Right ventricle myocardium superior (tissue), 1 donor: ENCODE measurements at regions not wholly inside any gene's neighbourhood (a gene's known extent, or its start where the extent isn't known, plus 50 kb on each side); places are given as distances from the start of the nearest gene placed in this dataset.
A peak's percentile ranks its signal among the peaks of the same experiment; 100 is the strongest.
"Not testable (repeated sequence)": the region's sequence is repeated elsewhere in the genome, so short reads cannot be mapped to it uniquely, and the experiment has no call there.

Experiments used
- ATAC-seq: fragments of 200-7000 bp; cut with Tn5 transposase; one replicate; pipeline ENCODE4 v1.9.1; 2020; ENCODE audit warnings: mild to moderate bottlenecking; ENCODE audit not compliant: poor library complexity
- DNase-seq: peaks from one replicate; pipeline ENCODE4 v3.0.0-alpha.2; 2020
- intact Hi-C: fragments of 100-400 bp; cut with DNase I; formaldehyde crosslinking; loops from one replicate; pipeline ENCODE4 v1.11.2; 2022
- donor health status: DM: no; HTN: yes; CAD: no; lungs with severe emphysema.

- DNase-seq = no peak
- ATAC-seq = no peak
- intact Hi-C loops = no loop called here
Observed at GRCh38 chr14:37864861-37865718, 269.7 kb downstream of the TTC6 start.

GRCh38 chr14:37865719-37866549 lies 270.5 kb downstream of the TTC6 start:
- ATAC-seq (no peak), DNase-seq (no peak)
- intact Hi-C loops = no loop called here

- no peak for DNase-seq
- no peak for ATAC-seq
- intact Hi-C loops = no loop called here
Observed at GRCh38 chr14:37869633-37870032, 274.2 kb downstream of the TTC6 start.

- no peak for DNase-seq
- no peak for ATAC-seq
- intact Hi-C loops = no loop called here
Observed at GRCh38 chr14:37870170-37870569, 274.7 kb downstream of the TTC6 start.

GRCh38 chr14:37870632-37871346 lies 275.4 kb downstream of the TTC6 start:
- ATAC-seq (no peak), DNase-seq (no peak)
- intact Hi-C loops = no loop called here

- ATAC-seq, intact Hi-C loops, DNase-seq: not testable (repeated sequence)
Observed at GRCh38 chr14:37874065-37874428, 278.6 kb downstream of the TTC6 start.

GRCh38 chr14:37874429-37875109 lies 279.1 kb downstream of the TTC6 start:
- DNase-seq (peak; percentile 86), ATAC-seq (peak; percentile 94)
- intact Hi-C loops = loop anchor here (5.0 kb wide), 1 partner anchor 627 kb away; no protein-coding TSS in a partner anchor

GRCh38 chr14:37888234-37888633 lies 292.8 kb downstream of the TTC6 start:
- no peak for ATAC-seq
- no peak for DNase-seq
- intact Hi-C loops = no loop called here

- DNase-seq (peak; percentile 44), ATAC-seq (peak; percentile 43)
- intact Hi-C loops = no loop called here
Observed at GRCh38 chr14:37889087-37889486, 293.7 kb downstream of the TTC6 start.

- ATAC-seq (no peak), DNase-seq (no peak)
- intact Hi-C loops = no loop called here
Observed at GRCh38 chr14:37890095-37890494, 294.7 kb downstream of the TTC6 start.

- ATAC-seq = not testable (repeated sequence)
Observed at GRCh38 chr14:37891500-37891899, 296.1 kb downstream of the TTC6 start.

GRCh38 chr14:37894463-37894862 lies 299.0 kb downstream of the TTC6 start:
- ATAC-seq = no peak

More at GRCh38 chr14:37891500-37891899, 296.1 kb downstream of the TTC6 start:
- intact Hi-C loops, DNase-seq: not testable (repeated sequence)

GRCh38 chr14:37899365-37899764 lies 303.9 kb downstream of the TTC6 start:
- intact Hi-C loops = no loop called here
- ATAC-seq (no peak), DNase-seq (no peak)

More at GRCh38 chr14:37894463-37894862, 299.0 kb downstream of the TTC6 start:
- no peak for DNase-seq
- intact Hi-C loops = no loop called here

GRCh38 chr14:37900561-37900960 lies 305.1 kb downstream of the TTC6 start:
- intact Hi-C loops = loop anchor here (10.0 kb wide), 1 partner anchor 964 kb away; no protein-coding TSS in a partner anchor
- ATAC-seq (no peak), DNase-seq (no peak)

- intact Hi-C loops = loop anchor here (10.0 kb wide), 1 partner anchor 963 kb away; no protein-coding TSS in a partner anchor
- peak; percentile 89 for ATAC-seq
- DNase-seq = peak; percentile 57
Observed at GRCh38 chr14:37901978-37902377, 305.7 kb upstream of the SSTR1 start.

GRCh38 chr14:37903343-37904191 lies 304.1 kb upstream of the SSTR1 start:
- intact Hi-C loops = loop anchor here (10.0 kb wide), 1 partner anchor 961 kb away; no protein-coding TSS in a partner anchor
- DNase-seq (no peak), ATAC-seq (peak; percentile 58)

GRCh38 chr14:37924622-37925021 lies 283.1 kb upstream of the SSTR1 start:
- intact Hi-C loops = no loop called here
- ATAC-seq = no peak
- DNase-seq = no peak
